ENCODE measurements at regions not wholly inside any gene's neighbourhood (a gene's known extent, or its start where the extent isn't known, plus 50 kb on each side); places are given as distances from the start of the nearest gene placed in this dataset.

GRCh38 chr3:176514297-176514696, 683.0 kb downstream of the TBL1XR1 start:
- TF ChIP-seq CTCF (IDR thresholded peaks at IDR 0.05): peak; percentile 92
- TF ChIP-seq ATF3 (CRISPR knock-in tag; conservative IDR thresholded peaks at IDR 0.05): no peak
- TF ChIP-seq ATF6 (CRISPR knock-in tag; IDR thresholded peaks at IDR 0.05): no peak
- no peak for TF ChIP-seq CREM (CRISPR knock-in tag; IDR thresholded peaks at IDR 0.05)
- no peak for TF ChIP-seq FOXK1 (CRISPR knock-in tag; IDR thresholded peaks at IDR 0.05)
- TF ChIP-seq TP53 (CRISPR knock-in tag; IDR thresholded peaks at IDR 0.05): no peak
- no peak for TF ChIP-seq MXD4 (CRISPR knock-in tag; IDR thresholded peaks at IDR 0.05; ENCODE audit: borderline replicate concordance)
- no peak for TF ChIP-seq CBFB (CRISPR knock-in tag; IDR thresholded peaks at IDR 0.05; ENCODE audit: low read depth)
- TF ChIP-seq JAZF1 (CRISPR knock-in tag; IDR thresholded peaks at IDR 0.05): no peak

Data from WTC11 (cell line).